GM23248 (cell line): ENCODE measurements at regions not wholly inside any gene's neighbourhood (a gene's known extent, or its start where the extent isn't known, plus 50 kb on each side); places are given as distances from the start of the nearest gene placed in this dataset.

Experiments used
- EZH2 ChIP-seq: fragments of 200-600 bp; sonication (generic); IDR thresholded peaks from 2 replicates; pipeline ENCODE4 v1.6.1; 2018; ENCODE audit warnings: antibody characterized with exemption, mild to moderate bottlenecking; ENCODE audit not compliant: insufficient read depth, poor library complexity, severe bottlenecking
- EZH2phosphoT487 ChIP-seq: fragments of 200-600 bp; sonication (generic); IDR thresholded peaks from 2 replicates; pipeline ENCODE4 v1.6.1; 2018; ENCODE audit warnings: antibody characterized with exemption, moderate library complexity, mild to moderate bottlenecking, low read depth; ENCODE audit not compliant: insufficient read depth

GRCh38 chr12:124622331-124622730 lies 54.9 kb upstream of the NCOR2 start:
- no peak for TF ChIP-seq EZH2
- TF ChIP-seq EZH2phosphoT487 = no peak
